ENCODE measurements at regions not wholly inside any gene's neighbourhood (a gene's known extent, or its start where the extent isn't known, plus 50 kb on each side); places are given as distances from the start of the nearest gene placed in this dataset.

DNA sequence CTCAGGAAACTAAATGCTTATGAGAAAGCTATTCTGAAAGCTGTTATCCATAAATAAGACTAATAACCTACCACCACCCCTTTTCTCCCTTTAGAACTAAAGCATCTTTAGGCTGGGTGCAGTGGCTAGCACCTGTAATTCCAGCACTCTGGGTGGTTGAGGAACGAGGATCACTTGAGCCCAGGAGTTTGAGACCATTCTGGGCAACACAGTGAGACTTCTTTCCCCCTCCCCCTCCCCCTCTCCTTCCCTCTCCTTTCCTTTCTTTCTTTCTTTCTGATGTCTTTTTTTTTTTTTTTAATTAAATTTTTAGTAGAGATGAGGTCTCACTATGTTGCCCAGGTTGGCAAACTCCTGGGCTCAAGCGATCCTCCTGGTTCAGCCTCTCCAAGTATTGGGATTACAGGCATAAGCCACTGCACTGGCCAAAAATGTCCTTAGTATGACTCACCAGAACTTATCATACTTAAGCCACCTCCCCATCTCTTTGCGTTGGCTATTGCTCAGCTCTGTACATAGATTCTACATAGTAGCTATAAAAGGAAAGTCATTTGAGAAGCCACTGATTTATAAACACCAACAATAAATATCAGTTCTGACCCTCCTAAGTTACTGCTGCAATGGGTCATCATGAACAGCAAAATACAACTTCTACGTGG is 54.8 kb upstream of the SPDEF start:
- Mint-ChIP-seq H3K4me1 (peaks cover 8% of the 10 kb centered on the region), H3K36me3 (peaks cover 31% of the 10 kb centered on the region), H3K9me3 (no peaks in the 10 kb centered on the region), H3K27ac (no peak overlapping the region), H3K4me3 (no peak overlapping the region)
- ATAC-seq, result peak; percentile 39
- DNase-seq (ENCODE audit: low spot score in 2 of 2), result no peak

- peaks cover 8% of the 10 kb centered on the region for H3K4me1 Mint-ChIP-seq
- peaks cover 52% of the 10 kb centered on the region for H3K36me3 Mint-ChIP-seq
- H3K9me3 Mint-ChIP-seq, result no peaks in the 10 kb centered on the region
- DNase-seq (ENCODE audit: low spot score in 2 of 2) (no peak), ATAC-seq (no peak)
- H3K27ac Mint-ChIP-seq, result no peak overlapping the region
- no peak overlapping the region for H3K4me3 Mint-ChIP-seq
These were observed 52.4 kb upstream of the SPDEF start for GRCh38 chr6:34608321-34609091.

- H3K9me3 Mint-ChIP-seq, result no peaks in the 10 kb centered on the region
- no peak overlapping the region for H3K27ac Mint-ChIP-seq
- H3K4me3 Mint-ChIP-seq, result no peak overlapping the region
- no peak for ATAC-seq
- DNase-seq (ENCODE audit: low spot score in 2 of 2), result no peak
- H3K4me1 Mint-ChIP-seq, result peaks cover 9% of the 10 kb centered on the region
- peaks cover 52% of the 10 kb centered on the region for H3K36me3 Mint-ChIP-seq
These were observed 50.5 kb upstream of the SPDEF start for GRCh38 chr6:34606477-34607265.

Data from stimulated activated effector memory CD8-positive, alpha-beta T cell treated with anti-CD3 and anti-CD28 coated beads, Interleukin-12 subunit alpha, Interleukin-12 subunit beta, amount 100 ng/mL, for 72 hours (primary cell).